ENCODE measurements at regions not wholly inside any gene's neighbourhood (a gene's known extent, or its start where the extent isn't known, plus 50 kb on each side); places are given as distances from the start of the nearest gene placed in this dataset.

DNA sequence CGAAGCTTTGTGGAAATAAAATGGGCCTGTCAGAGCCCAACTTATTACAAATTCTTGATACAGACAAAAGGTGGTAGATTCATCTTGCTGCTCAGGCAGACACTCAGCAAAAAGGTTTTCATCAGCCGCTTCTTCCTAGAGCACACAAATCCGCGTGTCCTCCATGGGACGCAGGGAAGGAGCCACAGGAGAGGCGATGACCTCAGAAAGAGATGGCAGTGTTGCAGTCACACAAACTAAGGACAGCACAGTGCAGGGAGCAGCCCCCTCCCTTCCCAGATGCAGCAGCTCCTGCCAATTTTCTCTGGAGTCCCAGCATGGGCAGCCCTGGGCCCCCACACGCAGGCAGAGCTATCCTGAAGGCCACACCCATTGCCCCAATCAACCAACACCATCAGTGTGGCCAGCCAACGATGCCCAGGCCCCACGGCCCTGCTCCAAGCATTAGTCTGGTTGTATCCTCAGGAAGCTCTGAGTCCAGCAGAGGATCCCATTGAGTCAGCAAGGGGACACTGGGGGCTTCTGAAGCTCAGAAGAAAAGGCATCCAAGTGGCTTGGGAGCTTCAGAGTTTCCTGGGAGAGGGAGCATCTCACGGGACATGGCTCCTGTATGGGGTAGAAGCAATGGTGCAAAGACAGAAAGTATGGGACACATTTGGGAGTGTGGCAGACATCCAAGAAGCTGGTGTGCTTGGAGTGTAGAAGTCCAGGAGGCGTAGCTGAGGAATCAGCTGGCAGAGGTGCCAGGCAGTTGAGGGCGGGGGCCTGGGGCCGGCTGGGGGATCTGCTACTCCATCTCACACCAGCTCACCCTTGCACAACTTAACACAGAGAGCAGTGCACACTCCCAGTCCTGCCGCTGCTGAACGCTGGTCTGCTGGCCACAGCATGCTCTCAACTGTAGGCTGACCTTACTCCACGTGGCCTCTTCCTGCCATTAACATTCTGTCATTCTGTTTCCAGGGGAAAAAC lies 142.1 kb upstream of the CST7 start:
- no peaks in the 10 kb centered on the region for H3K27me3 ChIP-seq (ENCODE audit: control insufficient read depth, low read length)
- no peaks in the 10 kb centered on the region for H3K9me3 ChIP-seq (ENCODE audit: control insufficient read depth, insufficient read depth, low read length)
- H3K79me2 ChIP-seq (ENCODE audit: control insufficient read depth, low read length): no peaks in the 10 kb centered on the region
- no peaks in the 10 kb centered on the region for H4K20me1 ChIP-seq (ENCODE audit: control insufficient read depth, insufficient read depth, low read depth, low read length)
- no peak overlapping the region for H3K4me2 ChIP-seq (ENCODE audit: low read length)
- H3K4me3 ChIP-seq (ENCODE audit: low read length): no peak overlapping the region
- no peak overlapping the region for H3K27ac ChIP-seq (ENCODE audit: low read depth, low read length)
- H3F3A ChIP-seq (ENCODE audit: control insufficient read depth, insufficient read depth): no peaks in the 10 kb centered on the region
- no peak for TF ChIP-seq EZH2phosphoT487 (IDR thresholded peaks at IDR 0.05; ENCODE audit: borderline replicate concordance, low read length)
- TF ChIP-seq, protein P1, sequence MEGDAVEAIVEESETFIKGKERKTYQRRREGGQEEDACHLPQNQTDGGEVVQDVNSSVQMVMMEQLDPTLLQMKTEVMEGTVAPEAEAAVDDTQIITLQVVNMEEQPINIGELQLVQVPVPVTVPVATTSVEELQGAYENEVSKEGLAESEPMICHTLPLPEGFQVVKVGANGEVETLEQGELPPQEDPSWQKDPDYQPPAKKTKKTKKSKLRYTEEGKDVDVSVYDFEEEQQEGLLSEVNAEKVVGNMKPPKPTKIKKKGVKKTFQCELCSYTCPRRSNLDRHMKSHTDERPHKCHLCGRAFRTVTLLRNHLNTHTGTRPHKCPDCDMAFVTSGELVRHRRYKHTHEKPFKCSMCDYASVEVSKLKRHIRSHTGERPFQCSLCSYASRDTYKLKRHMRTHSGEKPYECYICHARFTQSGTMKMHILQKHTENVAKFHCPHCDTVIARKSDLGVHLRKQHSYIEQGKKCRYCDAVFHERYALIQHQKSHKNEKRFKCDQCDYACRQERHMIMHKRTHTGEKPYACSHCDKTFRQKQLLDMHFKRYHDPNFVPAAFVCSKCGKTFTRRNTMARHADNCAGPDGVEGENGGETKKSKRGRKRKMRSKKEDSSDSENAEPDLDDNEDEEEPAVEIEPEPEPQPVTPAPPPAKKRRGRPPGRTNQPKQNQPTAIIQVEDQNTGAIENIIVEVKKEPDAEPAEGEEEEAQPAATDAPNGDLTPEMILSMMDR (IDR thresholded peaks at IDR 0.05; ENCODE audit: low read depth, low read length, poor library complexity, severe bottlenecking): no peak
- no peaks in the 10 kb centered on the region for H3K36me3 ChIP-seq (ENCODE audit: control insufficient read depth, low read length)
- no peaks in the 10 kb centered on the region for H3K4me1 ChIP-seq (ENCODE audit: control insufficient read depth, low read length)
- H3K9me2 ChIP-seq (replicated peaks; ENCODE audit: control insufficient read depth, low read length): no peaks in the 10 kb centered on the region

DNA sequence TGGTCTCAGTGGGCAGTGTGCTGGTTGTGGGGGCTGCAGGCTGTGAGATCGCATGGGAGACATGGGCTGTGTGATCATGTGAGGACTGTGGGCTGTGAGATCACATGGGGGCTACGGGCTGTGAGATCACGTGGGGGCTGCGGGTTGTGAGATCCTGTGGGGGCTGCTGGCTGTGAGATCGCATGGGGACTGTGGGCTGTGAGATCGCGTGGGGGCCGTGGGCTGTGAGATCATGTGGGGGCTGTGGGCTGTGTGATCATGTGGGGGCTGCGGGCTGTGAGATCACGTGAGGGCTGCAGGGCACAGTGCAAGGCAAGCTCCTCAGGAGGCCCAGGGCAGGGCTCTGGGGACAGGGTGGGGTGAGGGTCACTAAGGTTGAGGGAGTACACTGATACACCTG lies 140.5 kb upstream of the CST7 start:
- H3K36me3 ChIP-seq (ENCODE audit: control insufficient read depth, low read length): no peaks in the 10 kb centered on the region
- H4K20me1 ChIP-seq (ENCODE audit: control insufficient read depth, insufficient read depth, low read depth, low read length): no peaks in the 10 kb centered on the region
- H3K79me2 ChIP-seq (ENCODE audit: control insufficient read depth, low read length): no peaks in the 10 kb centered on the region
- no peaks in the 10 kb centered on the region for H3F3A ChIP-seq (ENCODE audit: control insufficient read depth, insufficient read depth)
- H3K4me1 ChIP-seq (ENCODE audit: control insufficient read depth, low read length): no peaks in the 10 kb centered on the region
- H3K4me2 ChIP-seq (ENCODE audit: low read length): no peak overlapping the region
- TF ChIP-seq, protein P1 (IDR thresholded peaks at IDR 0.05; ENCODE audit: low read depth, low read length, poor library complexity, severe bottlenecking): no peak
- no peak for TF ChIP-seq EZH2phosphoT487 (IDR thresholded peaks at IDR 0.05; ENCODE audit: borderline replicate concordance, low read length)
- no peak overlapping the region for H3K4me3 ChIP-seq (ENCODE audit: low read length)
- H3K27me3 ChIP-seq (ENCODE audit: control insufficient read depth, low read length): no peaks in the 10 kb centered on the region
- no peaks in the 10 kb centered on the region for H3K9me3 ChIP-seq (ENCODE audit: control insufficient read depth, insufficient read depth, low read length)
- H3K9me2 ChIP-seq (replicated peaks; ENCODE audit: control insufficient read depth, low read length): no peaks in the 10 kb centered on the region
- no peak overlapping the region for H3K27ac ChIP-seq (ENCODE audit: low read depth, low read length)

DNA sequence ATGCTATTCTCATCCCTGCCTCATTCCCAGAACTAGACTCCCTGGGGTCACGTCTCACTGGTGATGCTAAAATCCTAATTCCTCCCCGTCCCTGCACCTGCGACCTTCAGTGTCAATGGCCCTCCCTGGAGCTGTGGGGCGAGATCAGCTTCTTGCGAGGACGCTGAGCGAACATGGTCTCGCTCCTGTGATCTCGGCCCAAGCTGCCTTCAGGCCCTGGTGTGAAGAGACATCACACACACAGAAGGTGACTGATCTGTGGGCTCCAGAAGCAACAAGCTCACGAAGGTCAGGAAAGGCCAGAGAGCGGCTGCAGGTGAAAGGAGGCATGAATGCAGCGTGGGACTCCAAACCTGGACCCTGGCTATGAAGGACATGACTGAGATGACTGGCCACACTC lies 139.5 kb upstream of the CST7 start:
- Histone ChIP-seq H4K20me1 (ENCODE audit: control insufficient read depth, insufficient read depth, low read depth, low read length) (no peaks in the 10 kb centered on the region), H3K27ac (ENCODE audit: low read depth, low read length) (no peak overlapping the region), H3K4me3 (ENCODE audit: low read length) (no peak overlapping the region), H3K4me2 (ENCODE audit: low read length) (no peak overlapping the region), H3F3A (ENCODE audit: control insufficient read depth, insufficient read depth) (no peaks in the 10 kb centered on the region), H3K9me3 (ENCODE audit: control insufficient read depth, insufficient read depth, low read length) (no peaks in the 10 kb centered on the region), H3K79me2 (ENCODE audit: control insufficient read depth, low read length) (no peaks in the 10 kb centered on the region), H3K9me2 (replicated peaks; ENCODE audit: control insufficient read depth, low read length) (no peaks in the 10 kb centered on the region), H3K27me3 (ENCODE audit: control insufficient read depth, low read length) (no peaks in the 10 kb centered on the region), H3K36me3 (ENCODE audit: control insufficient read depth, low read length) (no peaks in the 10 kb centered on the region), H3K4me1 (ENCODE audit: control insufficient read depth, low read length) (no peaks in the 10 kb centered on the region)
- TF ChIP-seq, protein P1 (IDR thresholded peaks at IDR 0.05; ENCODE audit: low read depth, low read length, poor library complexity, severe bottlenecking): no peak
- TF ChIP-seq EZH2phosphoT487 (IDR thresholded peaks at IDR 0.05; ENCODE audit: borderline replicate concordance, low read length): no peak

All from DOHH2 (cell line).